ENCODE measurements at regions not wholly inside any gene's neighbourhood (a gene's known extent, or its start where the extent isn't known, plus 50 kb on each side); places are given as distances from the start of the nearest gene placed in this dataset.

DNA sequence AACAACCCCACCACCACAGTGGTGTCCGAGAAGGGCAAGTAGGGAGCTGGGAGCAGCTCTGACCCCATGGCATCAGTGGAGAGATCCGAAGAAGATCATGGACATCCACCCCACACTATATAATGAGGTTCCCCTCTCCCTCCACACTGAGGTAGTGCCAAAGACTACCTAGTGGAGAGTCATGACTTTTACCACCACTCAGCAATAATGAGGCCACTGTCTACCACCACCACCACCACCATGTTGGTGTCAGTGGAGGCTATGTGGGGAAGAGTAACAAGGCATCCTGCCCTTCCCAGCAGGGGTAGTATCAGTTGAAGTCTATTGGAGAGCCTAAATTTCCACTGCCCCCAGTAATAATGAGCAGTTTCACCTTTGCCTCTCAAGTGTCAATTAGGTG is 321.7 kb upstream of the ZC3H15 start:
- TF ChIP-seq POLR2A (IDR thresholded peaks at IDR 0.05) = no peak
- TF ChIP-seq, protein P1, sequence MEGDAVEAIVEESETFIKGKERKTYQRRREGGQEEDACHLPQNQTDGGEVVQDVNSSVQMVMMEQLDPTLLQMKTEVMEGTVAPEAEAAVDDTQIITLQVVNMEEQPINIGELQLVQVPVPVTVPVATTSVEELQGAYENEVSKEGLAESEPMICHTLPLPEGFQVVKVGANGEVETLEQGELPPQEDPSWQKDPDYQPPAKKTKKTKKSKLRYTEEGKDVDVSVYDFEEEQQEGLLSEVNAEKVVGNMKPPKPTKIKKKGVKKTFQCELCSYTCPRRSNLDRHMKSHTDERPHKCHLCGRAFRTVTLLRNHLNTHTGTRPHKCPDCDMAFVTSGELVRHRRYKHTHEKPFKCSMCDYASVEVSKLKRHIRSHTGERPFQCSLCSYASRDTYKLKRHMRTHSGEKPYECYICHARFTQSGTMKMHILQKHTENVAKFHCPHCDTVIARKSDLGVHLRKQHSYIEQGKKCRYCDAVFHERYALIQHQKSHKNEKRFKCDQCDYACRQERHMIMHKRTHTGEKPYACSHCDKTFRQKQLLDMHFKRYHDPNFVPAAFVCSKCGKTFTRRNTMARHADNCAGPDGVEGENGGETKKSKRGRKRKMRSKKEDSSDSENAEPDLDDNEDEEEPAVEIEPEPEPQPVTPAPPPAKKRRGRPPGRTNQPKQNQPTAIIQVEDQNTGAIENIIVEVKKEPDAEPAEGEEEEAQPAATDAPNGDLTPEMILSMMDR (IDR thresholded peaks at IDR 0.05) = no peak

Measured in prostate gland (tissue), 2 donors.